ENCODE measurements at regions not wholly inside any gene's neighbourhood (a gene's known extent, or its start where the extent isn't known, plus 50 kb on each side); places are given as distances from the start of the nearest gene placed in this dataset.

GRCh38 chr3:4150816-4151215 lies 152.4 kb upstream of the SETMAR start:
- H3K4me3 ChIP-seq, result no peak overlapping the region
- no peaks in the 10 kb centered on the region for H3K36me3 ChIP-seq (ENCODE audit: low read depth)
- H3K4me1 ChIP-seq (ENCODE audit: low read depth), result no peaks in the 10 kb centered on the region
- ATAC-seq (no peak), DNase-seq (no peak)
- H3K9me3 ChIP-seq, result no peaks in the 10 kb centered on the region
- intact Hi-C loops (cut with DNase I, micrococcal nuclease), result no loop called here
- TF ChIP-seq CTCF (IDR thresholded peaks at IDR 0.05), result no peak

GRCh38 chr3:4151859-4152258 lies 151.3 kb upstream of the SETMAR start:
- no peak for ATAC-seq
- intact Hi-C loops (cut with DNase I, micrococcal nuclease), result no loop called here

GRCh38 chr3:4153771-4154170 lies 149.4 kb upstream of the SETMAR start:
- no peak for ATAC-seq
- H3K4me3 ChIP-seq, result no peak overlapping the region
- intact Hi-C loops (cut with DNase I, micrococcal nuclease), result no loop called here
- H3K36me3 ChIP-seq (ENCODE audit: low read depth), result no peaks in the 10 kb centered on the region
- no peaks in the 10 kb centered on the region for H3K4me1 ChIP-seq (ENCODE audit: low read depth)
- DNase-seq, result no peak
- TF ChIP-seq CTCF (IDR thresholded peaks at IDR 0.05), result no peak
- no peaks in the 10 kb centered on the region for H3K9me3 ChIP-seq

More at GRCh38 chr3:4151859-4152258, 151.3 kb upstream of the SETMAR start:
- no peaks in the 10 kb centered on the region for H3K4me1 ChIP-seq (ENCODE audit: low read depth)
- H3K4me3 ChIP-seq, result no peak overlapping the region
- no peak for TF ChIP-seq CTCF (IDR thresholded peaks at IDR 0.05)
- H3K9me3 ChIP-seq, result no peaks in the 10 kb centered on the region
- H3K36me3 ChIP-seq (ENCODE audit: low read depth), result no peaks in the 10 kb centered on the region
- no peak for DNase-seq

GRCh38 chr3:4158329-4158728 lies 144.8 kb upstream of the SETMAR start:
- ATAC-seq, result no peak
- DNase-seq, result no peak
- H3K36me3 ChIP-seq (ENCODE audit: low read depth), result no peaks in the 10 kb centered on the region
- H3K4me3 ChIP-seq, result no peak overlapping the region
- H3K9me3 ChIP-seq, result no peaks in the 10 kb centered on the region
- TF ChIP-seq CTCF (IDR thresholded peaks at IDR 0.05), result no peak
- no peaks in the 10 kb centered on the region for H3K4me1 ChIP-seq (ENCODE audit: low read depth)
- intact Hi-C loops (cut with DNase I, micrococcal nuclease), result no loop called here

GRCh38 chr3:4162096-4162495 lies 141.1 kb upstream of the SETMAR start:
- intact Hi-C loops (cut with DNase I, micrococcal nuclease), result no loop called here
- no peak for ATAC-seq
- Histone ChIP-seq H3K4me1 (ENCODE audit: low read depth) (no peaks in the 10 kb centered on the region), H3K4me3 (no peak overlapping the region), H3K36me3 (ENCODE audit: low read depth) (no peaks in the 10 kb centered on the region), H3K9me3 (no peaks in the 10 kb centered on the region)
- TF ChIP-seq CTCF (IDR thresholded peaks at IDR 0.05), result no peak
- no peak for DNase-seq

GRCh38 chr3:4163011-4163410 lies 140.2 kb upstream of the SETMAR start:
- DNase-seq (no peak), ATAC-seq (no peak)
- H3K9me3 ChIP-seq, result no peaks in the 10 kb centered on the region
- intact Hi-C loops (cut with DNase I, micrococcal nuclease), result no loop called here
- H3K36me3 ChIP-seq (ENCODE audit: low read depth), result no peaks in the 10 kb centered on the region
- no peak for TF ChIP-seq CTCF (IDR thresholded peaks at IDR 0.05)
- no peak overlapping the region for H3K4me3 ChIP-seq
- no peaks in the 10 kb centered on the region for H3K4me1 ChIP-seq (ENCODE audit: low read depth)
